H9 (cell line): ENCODE measurements at regions not wholly inside any gene's neighbourhood (a gene's known extent, or its start where the extent isn't known, plus 50 kb on each side); places are given as distances from the start of the nearest gene placed in this dataset.

ENCODE experiments used
- DNase-seq: peaks from one replicate; pipeline ENCODE4 v3.0.0-alpha.2; 2017
- H2AFZ ChIP-seq: one replicate; pipeline ENCODE4 v1.6.1; 2013; ENCODE audit warnings: mild to moderate bottlenecking, low read length, control low read depth, moderate library complexity
- H2AK5ac ChIP-seq: 2 replicates; pipeline ENCODE4 v1.6.1; 2013; ENCODE audit warnings: low read length, control low read depth, mixed read lengths; ENCODE audit not compliant: insufficient read length
- H2BK120ac ChIP-seq: one replicate; pipeline ENCODE4 v1.6.1; 2013; ENCODE audit warnings: low read depth, mild to moderate bottlenecking, low read length, control low read depth, inconsistent platforms; ENCODE audit not compliant: poor library complexity, severe bottlenecking
- H2BK12ac ChIP-seq: 2 replicates; pipeline ENCODE4 v1.6.1; 2013; ENCODE audit warnings: low read length, control low read depth, mixed read lengths, low read depth; ENCODE audit not compliant: insufficient read length
- H2BK15ac ChIP-seq: 2 replicates; pipeline ENCODE4 v1.6.1; 2013; ENCODE audit warnings: low read depth, low read length, control low read depth
- H2BK20ac ChIP-seq: one replicate; pipeline ENCODE4 v1.6.1; 2013; ENCODE audit warnings: low read depth, mild to moderate bottlenecking, low read length, control low read depth, inconsistent platforms; ENCODE audit not compliant: poor library complexity, severe bottlenecking
- H2BK5ac ChIP-seq: 2 replicates; pipeline ENCODE4 v1.6.1; 2013; ENCODE audit warnings: low read length, control low read depth, mixed read lengths; ENCODE audit not compliant: insufficient read length
- H3K14ac ChIP-seq: 2 replicates; pipeline ENCODE4 v1.6.1; 2013; ENCODE audit warnings: low read length, control low read depth; ENCODE audit not compliant: insufficient read depth
- H3K18ac ChIP-seq: 2 replicates; pipeline ENCODE4 v1.6.1; 2013; ENCODE audit warnings: low read depth, mild to moderate bottlenecking, mixed read lengths, low read length, control low read depth; ENCODE audit not compliant: insufficient read length
- H3K23ac ChIP-seq: 2 replicates; pipeline ENCODE4 v1.6.1; 2013; ENCODE audit warnings: low read length, control low read depth, mixed read lengths, low read depth; ENCODE audit not compliant: insufficient read length
- H3K23me2 ChIP-seq: 2 replicates; pipeline ENCODE4 v1.6.1; 2013; ENCODE audit warnings: low read depth, mild to moderate bottlenecking, mixed read lengths, low read length, control low read depth; ENCODE audit not compliant: insufficient read length, poor library complexity, severe bottlenecking
- H3K27ac ChIP-seq: 2 replicates; pipeline ENCODE4 v1.5.1; 2013; ENCODE audit warnings: low read length, control low read depth, mixed read lengths, low read depth; ENCODE audit not compliant: insufficient read length
- H3K27me3 ChIP-seq: 2 replicates; pipeline ENCODE4 v1.6.1; 2013; ENCODE audit warnings: low read length, control low read depth, inconsistent platforms; ENCODE audit not compliant: insufficient read depth
- H3K4ac ChIP-seq: 2 replicates; pipeline ENCODE4 v1.6.1; 2013; ENCODE audit warnings: low read depth, mild to moderate bottlenecking, control low read depth, inconsistent platforms, low read length, moderate library complexity
- H3K4me1 ChIP-seq: 2 replicates; pipeline ENCODE4 v1.6.1; 2013; ENCODE audit warnings: low read length, control low read depth, inconsistent platforms; ENCODE audit not compliant: insufficient read depth
- H3K4me2 ChIP-seq: 2 replicates; pipeline ENCODE4 v1.6.1; 2013; ENCODE audit warnings: low read length, control low read depth, mixed read lengths; ENCODE audit not compliant: insufficient read length, insufficient read depth
- H3K56ac ChIP-seq: 2 replicates; pipeline ENCODE4 v1.6.1; 2013; ENCODE audit warnings: low read depth, mild to moderate bottlenecking, mixed read lengths, low read length, control low read depth; ENCODE audit not compliant: insufficient read length
- H3K79me1 ChIP-seq: 2 replicates; pipeline ENCODE4 v1.6.1; 2013; ENCODE audit warnings: low read depth, mild to moderate bottlenecking, moderate library complexity, low read length, control low read depth, inconsistent platforms; ENCODE audit not compliant: insufficient read depth, poor library complexity, severe bottlenecking
- H3K79me2 ChIP-seq: 2 replicates; pipeline ENCODE4 v1.6.1; 2013; ENCODE audit warnings: low read length, control low read depth, inconsistent platforms; ENCODE audit not compliant: insufficient read depth
- H3K9ac ChIP-seq: 2 replicates; pipeline ENCODE4 v1.6.1; 2013; ENCODE audit warnings: low read length, control low read depth, mixed read lengths; ENCODE audit not compliant: insufficient read length; ENCODE audit errors: extremely low read depth
- H3K9me3 ChIP-seq: one replicate; pipeline ENCODE4 v1.6.1; 2013; ENCODE audit warnings: low read depth, low read length, inconsistent platforms; ENCODE audit not compliant: control insufficient read depth
- H3T11ph ChIP-seq: one replicate; pipeline ENCODE4 v1.6.1; 2013; ENCODE audit warnings: mild to moderate bottlenecking, low read length, control low read depth, inconsistent platforms
- H4K20me1 ChIP-seq: one replicate; pipeline ENCODE4 v1.6.1; 2013; ENCODE audit not compliant: control insufficient read depth, insufficient read length, insufficient read depth
- H4K5ac ChIP-seq: 2 replicates; pipeline ENCODE4 v1.6.1; 2013; ENCODE audit warnings: low read depth, mild to moderate bottlenecking, mixed read lengths, low read length, control low read depth; ENCODE audit not compliant: insufficient read length
- H4K8ac ChIP-seq: replicated peaks from 2 replicates; pipeline ENCODE4 v1.6.1; 2013; ENCODE audit warnings: low read length, control low read depth, mixed read lengths, low read depth; ENCODE audit not compliant: insufficient read length
- H4K91ac ChIP-seq: 2 replicates; pipeline ENCODE4 v1.6.1; 2013; ENCODE audit warnings: low read depth, mild to moderate bottlenecking, moderate library complexity, mixed read lengths, low read length, control low read depth; ENCODE audit not compliant: insufficient read length
- H3K27ac Mint-ChIP-seq, 3 experiments: 2 replicates in 2 of 3; 3 replicates in 1 of 3; pipeline ENCODE4 v1.8.0; 2020 to 2021; ENCODE audit warnings: mixed read lengths in 3 of 3, mild to moderate bottlenecking in 1 of 3, moderate library complexity in 1 of 3
- H3K27me3 Mint-ChIP-seq: 2 replicates; pipeline ENCODE4 v1.8.0; 2021; ENCODE audit warnings: low read depth, mild to moderate bottlenecking, moderate library complexity, mixed read lengths
- H3K36me3 Mint-ChIP-seq, 3 experiments: 2 replicates in 2 of 3; 3 replicates in 1 of 3; pipeline ENCODE4 v1.8.0; 2020 to 2021; ENCODE audit warnings: low read depth in 3 of 3, mixed read lengths in 3 of 3; ENCODE audit not compliant: insufficient read depth in 1 of 3
- H3K4me1 Mint-ChIP-seq, 2 experiments: 2 replicates each; pipeline ENCODE4 v1.8.0; 2020; ENCODE audit warnings: mixed read lengths in 2 of 2
- H3K4me3 Mint-ChIP-seq, 2 experiments: 2 replicates in 1 of 2; 3 replicates in 1 of 2; pipeline ENCODE4 v1.8.0; 2020 to 2021; ENCODE audit warnings: mild to moderate bottlenecking in 2 of 2, mixed read lengths in 2 of 2, moderate library complexity in 1 of 2
- H3K9me3 Mint-ChIP-seq, 2 experiments: 2 replicates in 1 of 2; 3 replicates in 1 of 2; pipeline ENCODE4 v1.8.0; 2020; ENCODE audit warnings: mild to moderate bottlenecking in 2 of 2, mixed read lengths in 2 of 2, moderate library complexity in 1 of 2
- CTCF ChIP-seq: fragments of 200-600 bp; sonication (generic); conservative IDR thresholded peaks from 3 replicates; pipeline ENCODE4 v1.8.0; 2021; ENCODE audit warnings: antibody characterized with exemption, mild to moderate bottlenecking
- WGBS: extraction: QIAGEN DNeasy Blood & Tissue Kit; methylation state at CpG from one replicate; pipeline ENCODE4 v1.1.7; 2013; ENCODE audit warnings: missing lambda C conversion rate, low lambda C conversion rate, mixed read lengths; ENCODE audit not compliant: insufficient read length; ENCODE audit errors: extremely low coverage; 5-methylcytosine and 5-hydroxymethylcytosine counted together

GRCh38 chr2:75896779-75897366 lies 186.2 kb upstream of the GCFC2 start:
- Histone ChIP-seq H2BK15ac (no peak overlapping the region), H2BK5ac (no peak overlapping the region), H3K27ac (no peak overlapping the region), H3K9me3 (no peaks in the 10 kb centered on the region), H4K8ac (no peak overlapping the region), H3K23ac (no peak overlapping the region), H3K56ac (no peak overlapping the region), H2AK5ac (no peak overlapping the region), H3K23me2 (no peaks in the 10 kb centered on the region), H3K18ac (no peak overlapping the region), H3K4me1 (no peaks in the 10 kb centered on the region), H2BK20ac (no peak overlapping the region), H3K27me3 (no peaks in the 10 kb centered on the region), H3K79me2 (no peaks in the 10 kb centered on the region), H4K5ac (no peak overlapping the region), H2BK120ac (no peak overlapping the region), H3T11ph (no peak overlapping the region), H4K20me1 (no peaks in the 10 kb centered on the region), H3K79me1 (no peaks in the 10 kb centered on the region), H3K9ac (no peak overlapping the region), H2BK12ac (no peak overlapping the region), H3K4me2 (no peak overlapping the region), H4K91ac (no peak overlapping the region), H3K14ac (no peak overlapping the region), H2AFZ (no peak overlapping the region), H3K4ac (no peak overlapping the region)
- H3K27me3 Mint-ChIP-seq = no peaks in the 10 kb centered on the region
- peaks cover 3% of the 10 kb centered on the region in 2 experiments for H3K4me1 Mint-ChIP-seq
- no peak overlapping the region for H3K4me3 Mint-ChIP-seq
- peak; percentile 87 for TF ChIP-seq CTCF
- H3K9me3 Mint-ChIP-seq = no peaks in the 10 kb centered on the region
- DNase-seq = peak; percentile 82
- no peaks in the 10 kb centered on the region for H3K36me3 Mint-ChIP-seq
- H3K27ac Mint-ChIP-seq = no peak overlapping the region; a peak in 1 of 7 replicates
- WGBS = no CpG with 5 or more reads among the region's 5 CpGs
